WERI-Rb-1 (cell line): ENCODE measurements at regions not wholly inside any gene's neighbourhood (a gene's known extent, or its start where the extent isn't known, plus 50 kb on each side); places are given as distances from the start of the nearest gene placed in this dataset.

Source experiments
- DNase-seq: peaks from one replicate; pipeline ENCODE4 v3.0.0-alpha.2; 2020
- H3K27ac ChIP-seq: fragments of 250-450 bp; sonication (Bioruptor Pico); 2 replicates; pipeline ENCODE4 v1.5.1; 2020; ENCODE audit warnings: mild to moderate bottlenecking, moderate library complexity
- H3K27me3 ChIP-seq: fragments of 250-450 bp; sonication (Bioruptor Pico); 2 replicates; pipeline ENCODE4 v1.5.1; 2021; ENCODE audit warnings: mild to moderate bottlenecking, low read depth, moderate library complexity; ENCODE audit not compliant: insufficient read depth, severe bottlenecking
- H3K36me3 ChIP-seq: fragments of 250-450 bp; sonication (Bioruptor Pico); 2 replicates; pipeline ENCODE4 v1.5.1; 2020; ENCODE audit warnings: mild to moderate bottlenecking, moderate library complexity
- H3K4me3 ChIP-seq: 2 replicates; pipeline ENCODE4 v1.5.1; 2011; ENCODE audit warnings: low read depth, mild to moderate bottlenecking, control low read depth, low read length
- H3K9me3 ChIP-seq: fragments of 250-450 bp; sonication (Bioruptor Pico); 2 replicates; pipeline ENCODE4 v1.5.1; 2021; ENCODE audit warnings: mild to moderate bottlenecking, moderate library complexity; ENCODE audit not compliant: severe bottlenecking
- CTCF ChIP-seq: IDR thresholded peaks from 2 replicates; pipeline ENCODE4 v1.5.1; 2011; ENCODE audit warnings: low read depth, mild to moderate bottlenecking, control low read depth, inconsistent platforms, low read length

GRCh38 chr13:102933523-102933922, 87.7 kb downstream of the ERCC5 start:
- DNase-seq: no peak
- no peak for TF ChIP-seq CTCF
- Histone ChIP-seq H3K27ac (no peak overlapping the region), H3K27me3 (no peaks in the 10 kb centered on the region), H3K4me3 (no peak overlapping the region), H3K36me3 (no peaks in the 10 kb centered on the region), H3K9me3 (no peaks in the 10 kb centered on the region)

GRCh38 chr13:102933122-102933521, 87.3 kb downstream of the ERCC5 start:
- no peaks in the 10 kb centered on the region for H3K27me3 ChIP-seq
- DNase-seq: no peak
- no peaks in the 10 kb centered on the region for H3K36me3 ChIP-seq
- TF ChIP-seq CTCF: no peak
- no peaks in the 10 kb centered on the region for H3K9me3 ChIP-seq
- no peak overlapping the region for H3K4me3 ChIP-seq
- H3K27ac ChIP-seq: no peak overlapping the region

GRCh38 chr13:102932331-102932730, 86.5 kb downstream of the ERCC5 start:
- no peak overlapping the region for H3K4me3 ChIP-seq
- TF ChIP-seq CTCF: no peak
- H3K36me3 ChIP-seq: no peaks in the 10 kb centered on the region
- DNase-seq: no peak
- H3K27me3 ChIP-seq: no peaks in the 10 kb centered on the region
- H3K27ac ChIP-seq: no peak overlapping the region
- H3K9me3 ChIP-seq: no peaks in the 10 kb centered on the region

- H3K27me3 ChIP-seq: no peaks in the 10 kb centered on the region
- no peak for TF ChIP-seq CTCF
- no peak overlapping the region for H3K27ac ChIP-seq
- H3K9me3 ChIP-seq: no peaks in the 10 kb centered on the region
- H3K36me3 ChIP-seq: no peaks in the 10 kb centered on the region
- DNase-seq: no peak
- no peak overlapping the region for H3K4me3 ChIP-seq
Measured at GRCh38 chr13:102930566-102930965, 84.7 kb downstream of the ERCC5 start.

- no peak overlapping the region for H3K27ac ChIP-seq
- no peaks in the 10 kb centered on the region for H3K36me3 ChIP-seq
- no peaks in the 10 kb centered on the region for H3K27me3 ChIP-seq
- no peak for TF ChIP-seq CTCF
- no peaks in the 10 kb centered on the region for H3K9me3 ChIP-seq
- no peak for DNase-seq
- no peak overlapping the region for H3K4me3 ChIP-seq
Measured at GRCh38 chr13:102928941-102929675, 83.3 kb downstream of the ERCC5 start.
